ENCODE measurements at regions not wholly inside any gene's neighbourhood (a gene's known extent, or its start where the extent isn't known, plus 50 kb on each side); places are given as distances from the start of the nearest gene placed in this dataset.
A peak's percentile ranks its signal among the peaks of the same experiment; 100 is the strongest.

GRCh38 chr2:37554687-37555086, 116.8 kb downstream of the CDC42EP3 start:
- intact Hi-C loops (cut with DNase I; ENCODE audit: low total_unique reads), result no loop called here
- 90 to 100% methylated on average over 2 of the region's 2 CpGs for WGBS, 2 donors (ENCODE audit: low coverage in 1 of 2)
- in situ Hi-C loops (cut with MboI; ENCODE audit: low pct_ligation_motif_present in 1 of 4, low pct_unique_long_range_greater_than_20kb in 1 of 4, low sequenced_read_pairs in 3 of 4), result no loop called here
- TF ChIP-seq CTCF (IDR thresholded peaks at IDR 0.05) (no peak), POLR2AphosphoS5 (IDR thresholded peaks at IDR 0.05) (no peak), EP300 (IDR thresholded peaks at IDR 0.05; ENCODE audit: low read depth) (no peak), POLR2A (IDR thresholded peaks at IDR 0.05) (no peak)
- Histone ChIP-seq H3K4me3 (no peak overlapping the region), H3K27me3 (no peaks in the 10 kb centered on the region), H3K36me3 (no peaks in the 10 kb centered on the region), H3K4me1 (no peaks in the 10 kb centered on the region), H3K27ac (no peak overlapping the region), H3K9me3 (no peaks in the 10 kb centered on the region)
- DNase-seq, result no peak

- Histone ChIP-seq H3K27me3 (no peaks in the 10 kb centered on the region), H3K4me3 (no peak overlapping the region), H3K4me1 (no peaks in the 10 kb centered on the region), H3K9me3 (no peaks in the 10 kb centered on the region), H3K36me3 (no peaks in the 10 kb centered on the region), H3K27ac (no peak overlapping the region)
- TF ChIP-seq POLR2A (IDR thresholded peaks at IDR 0.05) (no peak), POLR2AphosphoS5 (IDR thresholded peaks at IDR 0.05) (no peak), EP300 (IDR thresholded peaks at IDR 0.05; ENCODE audit: low read depth) (no peak), CTCF (IDR thresholded peaks at IDR 0.05) (no peak)
- in situ Hi-C loops (cut with MboI; ENCODE audit: low pct_ligation_motif_present in 1 of 4, low pct_unique_long_range_greater_than_20kb in 1 of 4, low sequenced_read_pairs in 3 of 4) (no loop called here), intact Hi-C loops (cut with DNase I; ENCODE audit: low total_unique reads) (no loop called here)
- no peak for DNase-seq
- WGBS, 2 donors (ENCODE audit: low coverage in 1 of 2), result 50 to 73% methylated on average over 3 to 5 of the region's 5 CpGs
Observed at GRCh38 chr2:37555457-37555856, 116.0 kb downstream of the CDC42EP3 start.

- Histone ChIP-seq H3K4me3 (no peak overlapping the region), H3K27me3 (no peaks in the 10 kb centered on the region), H3K4me1 (peaks cover 0 to 6% (median 1%) of the 10 kb centered on the region in 4 donors), H3K36me3 (no peaks in the 10 kb centered on the region), H3K9me3 (no peaks in the 10 kb centered on the region), H3K27ac (no peak overlapping the region)
- in situ Hi-C loops (cut with MboI; ENCODE audit: low pct_ligation_motif_present in 1 of 4, low pct_unique_long_range_greater_than_20kb in 1 of 4, low sequenced_read_pairs in 3 of 4) (no loop called here), intact Hi-C loops (cut with DNase I; ENCODE audit: low total_unique reads) (no loop called here)
- TF ChIP-seq CTCF (IDR thresholded peaks at IDR 0.05) (no peak), POLR2AphosphoS5 (IDR thresholded peaks at IDR 0.05) (no peak), POLR2A (IDR thresholded peaks at IDR 0.05) (no peak), EP300 (IDR thresholded peaks at IDR 0.05; ENCODE audit: low read depth) (no peak)
- no peak for DNase-seq
- WGBS, 2 donors (ENCODE audit: low coverage in 1 of 2), result 81 to 97% methylated on average over 3 of the region's 3 CpGs
Observed at GRCh38 chr2:37556256-37556655, 115.2 kb downstream of the CDC42EP3 start.

GRCh38 chr2:37558623-37559022, 112.8 kb downstream of the CDC42EP3 start:
- WGBS, 2 donors (ENCODE audit: low coverage in 1 of 2), result 88 to 100% methylated on average over 1 of the region's 1 CpG
- intact Hi-C loops (cut with DNase I; ENCODE audit: low total_unique reads) (no loop called here), in situ Hi-C loops (cut with MboI; ENCODE audit: low pct_ligation_motif_present in 1 of 4, low pct_unique_long_range_greater_than_20kb in 1 of 4, low sequenced_read_pairs in 3 of 4) (no loop called here)
- H3K27ac ChIP-seq, result no peak overlapping the region
- H3K27me3 ChIP-seq, result no peaks in the 10 kb centered on the region
- no peaks in the 10 kb centered on the region for H3K36me3 ChIP-seq
- no peaks in the 10 kb centered on the region for H3K9me3 ChIP-seq
- peak; percentile 18 for DNase-seq
- TF ChIP-seq EP300 (IDR thresholded peaks at IDR 0.05; ENCODE audit: low read depth) (no peak), CTCF (IDR thresholded peaks at IDR 0.05) (no peak), POLR2AphosphoS5 (IDR thresholded peaks at IDR 0.05) (no peak), POLR2A (IDR thresholded peaks at IDR 0.05) (no peak)
- no peak overlapping the region for H3K4me3 ChIP-seq
- H3K4me1 ChIP-seq, result peaks cover 0 to 9% (median 1%) of the 10 kb centered on the region in 4 donors

Measured in transverse colon (tissue), 4 donors.